GM12891 (cell line): ENCODE measurements at regions not wholly inside any gene's neighbourhood (a gene's known extent, or its start where the extent isn't known, plus 50 kb on each side); places are given as distances from the start of the nearest gene placed in this dataset.

Experiments
- PAX5 ChIP-seq: IDR thresholded peaks from 2 replicates; pipeline ENCODE4 v1.6.1; 2011; ENCODE audit warnings: low read length, moderate library complexity, mild to moderate bottlenecking; ENCODE audit not compliant: insufficient read depth, severe bottlenecking
- POLR2A ChIP-seq: IDR thresholded peaks from 2 replicates; pipeline ENCODE4 v1.6.1; 2011; ENCODE audit warnings: low read depth, low read length, control low read depth
- POLR2AphosphoS5 ChIP-seq: IDR thresholded peaks from 2 replicates; pipeline ENCODE4 v1.6.1; 2011; ENCODE audit warnings: low read depth, low read length, control low read depth
- SPI1 ChIP-seq: IDR thresholded peaks from 2 replicates; pipeline ENCODE4 v1.6.1; 2011; ENCODE audit warnings: low read depth, low read length, control low read depth
- TAF1 ChIP-seq: IDR thresholded peaks from 2 replicates; pipeline ENCODE4 v1.6.1; 2011; ENCODE audit warnings: low read depth, low read length, control low read depth

- no peak for TF ChIP-seq POLR2A
- TF ChIP-seq POLR2AphosphoS5 = no peak
- TF ChIP-seq TAF1 = no peak
- TF ChIP-seq SPI1 = no peak
- TF ChIP-seq PAX5 = no peak
These were observed 115.0 kb downstream of the RAP2B start for GRCh38 chr3:153277029-153277428.
